NT2/D1 (cell line): ENCODE measurements at regions not wholly inside any gene's neighbourhood (a gene's known extent, or its start where the extent isn't known, plus 50 kb on each side); places are given as distances from the start of the nearest gene placed in this dataset.

Experiments used
- YY1 ChIP-seq: IDR thresholded peaks from 2 replicates; pipeline ENCODE4 v1.6.1; 2011; ENCODE audit not compliant: insufficient read length, insufficient read depth
- ZNF274 ChIP-seq: IDR thresholded peaks from 2 replicates; pipeline ENCODE4 v1.6.1; 2011; ENCODE audit warnings: mild to moderate bottlenecking, low read depth, low read length

DNA sequence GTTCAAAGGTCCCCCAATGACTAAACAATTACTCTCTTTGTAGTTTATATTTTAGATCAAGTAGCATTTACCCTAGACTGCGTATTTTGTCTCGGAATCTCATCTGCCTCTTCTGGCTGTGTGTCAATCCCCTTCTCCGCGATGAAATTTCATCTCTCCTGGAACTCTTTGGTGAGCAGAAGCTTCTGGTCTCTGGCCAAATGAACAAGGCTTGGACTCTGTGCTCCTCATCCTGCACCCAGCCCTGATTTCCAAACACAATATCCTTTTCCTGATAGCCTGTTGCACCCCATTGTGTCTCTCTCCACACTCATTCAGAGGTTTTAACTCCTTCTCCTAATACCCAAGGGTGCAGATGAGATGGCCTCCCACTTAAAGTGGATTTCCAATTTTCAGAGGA is 609.4 kb upstream of the CDH5 start:
- TF ChIP-seq YY1 (no peak), ZNF274 (no peak)
